A673 (cell line): ENCODE measurements at regions not wholly inside any gene's neighbourhood (a gene's known extent, or its start where the extent isn't known, plus 50 kb on each side); places are given as distances from the start of the nearest gene placed in this dataset.

Experiments
- BruUV-seq: library from RNA; stranded (reverse); fragments of 400-500 nt; replicated peaks from 2 replicates; lab custom pipeline; 2021; lab: Mats Ljungman, UMichigan
- CTCF ChIA-PET: fragments of 300-600 bp; sonication (Branson Sonifier 250); formaldehyde crosslinking; loops from one replicate; lab custom pipeline; 2022; ENCODE audit warnings: antibody characterized with exemption; lab: Charles Lee
- POLR2A ChIA-PET: fragments of 300-600 bp; sonication (Branson Sonifier 250); formaldehyde crosslinking; loops from one replicate; lab custom pipeline; 2022; ENCODE audit warnings: antibody characterized with exemption; ENCODE audit not compliant: low non-redundant PET; lab: Charles Lee
- DNase-seq: peaks from one replicate; pipeline ENCODE4 v3.0.0-alpha.2; 2015; ENCODE audit warnings: low spot score
- H3K27ac ChIP-seq: fragments of 200-600 bp; sonication (generic); 2 replicates; pipeline ENCODE4 v1.5.1; 2016; ENCODE audit warnings: mixed run types, low read depth, mild to moderate bottlenecking, mixed read lengths, antibody characterized with exemption, low read length; ENCODE audit not compliant: poor library complexity, severe bottlenecking
- H3K27me3 ChIP-seq: fragments of 200-600 bp; sonication (generic); replicated peaks from 2 replicates; pipeline ENCODE4 v1.6.1; 2017; ENCODE audit warnings: mixed run types, low read depth, mild to moderate bottlenecking, mixed read lengths, antibody characterized with exemption, low read length; ENCODE audit not compliant: insufficient read depth, poor library complexity
- H3K36me3 ChIP-seq: fragments of 200-600 bp; sonication (generic); 2 replicates; pipeline ENCODE4 v1.6.1; 2016; ENCODE audit warnings: mixed run types, mild to moderate bottlenecking, mixed read lengths, antibody characterized with exemption, low read length; ENCODE audit not compliant: insufficient read depth, poor library complexity, severe bottlenecking
- H3K4me1 ChIP-seq: fragments of 200-600 bp; sonication (generic); 2 replicates; pipeline ENCODE4 v1.6.1; 2017; ENCODE audit warnings: mixed run types, mild to moderate bottlenecking, mixed read lengths, antibody characterized with exemption, low read length; ENCODE audit not compliant: insufficient read depth, poor library complexity, severe bottlenecking
- H3K4me3 ChIP-seq: fragments of 200-600 bp; sonication (generic); 2 replicates; pipeline ENCODE4 v1.5.1; 2016; ENCODE audit warnings: low read depth, mixed run types, mild to moderate bottlenecking, mixed read lengths, low read length; ENCODE audit not compliant: poor library complexity, severe bottlenecking
- H3K9me3 ChIP-seq: fragments of 200-600 bp; sonication (generic); 2 replicates; pipeline ENCODE4 v1.6.1; 2016; ENCODE audit warnings: mixed run types, low read depth, mild to moderate bottlenecking, mixed read lengths, antibody characterized with exemption, low read length; ENCODE audit not compliant: poor library complexity, severe bottlenecking
- CTCF ChIP-seq: fragments of 300-800, 200-600 bp; sonication (generic); conservative IDR thresholded peaks from 2 replicates; pipeline ENCODE4 v1.5.1; 2017; ENCODE audit warnings: low read depth, mild to moderate bottlenecking, antibody characterized with exemption, low read length, moderate library complexity, mixed read lengths
- EZH2 ChIP-seq: fragments of 200-600 bp; sonication (generic); IDR thresholded peaks from 2 replicates; pipeline ENCODE4 v1.6.1; 2017; ENCODE audit warnings: borderline replicate concordance, low read depth, mild to moderate bottlenecking, mixed read lengths, antibody characterized with exemption, low read length; ENCODE audit not compliant: poor library complexity, severe bottlenecking
- intact Hi-C: fragments of 100-400 bp; cut with micrococcal nuclease; formaldehyde crosslinking; loops from one replicate; pipeline ENCODE4 v1.10.0; 2022; ENCODE audit not compliant: unreplicated experiment

GRCh38 chr18:64539847-64540246, 391.0 kb upstream of the LINC00305 start:
- BruUV-seq: no TSS peak
- intact Hi-C loops: no loop called here
- no peaks in the 10 kb centered on the region for H3K4me1 ChIP-seq
- H3K4me3 ChIP-seq: no peak overlapping the region
- no peaks in the 10 kb centered on the region for H3K9me3 ChIP-seq
- POLR2A ChIA-PET: no interaction called here
- TF ChIP-seq EZH2 (no peak), CTCF (no peak)
- H3K27ac ChIP-seq: no peak overlapping the region
- no peaks in the 10 kb centered on the region for H3K27me3 ChIP-seq
- no peak for DNase-seq
- no peaks in the 10 kb centered on the region for H3K36me3 ChIP-seq
- CTCF ChIA-PET: no interaction called here

GRCh38 chr18:64528646-64529045, 379.8 kb upstream of the LINC00305 start:
- intact Hi-C loops: no loop called here
- no peaks in the 10 kb centered on the region for H3K27me3 ChIP-seq
- H3K4me1 ChIP-seq: no peaks in the 10 kb centered on the region
- H3K27ac ChIP-seq: no peak overlapping the region
- no peak overlapping the region for H3K4me3 ChIP-seq
- CTCF ChIA-PET: no interaction called here
- POLR2A ChIA-PET: no interaction called here
- DNase-seq: no peak
- TF ChIP-seq EZH2 (no peak), CTCF (no peak)
- no peaks in the 10 kb centered on the region for H3K36me3 ChIP-seq
- BruUV-seq: no TSS peak
- H3K9me3 ChIP-seq: no peaks in the 10 kb centered on the region

GRCh38 chr18:64519201-64519600, 370.3 kb upstream of the LINC00305 start:
- intact Hi-C loops: no loop called here
- Histone ChIP-seq H3K36me3 (no peaks in the 10 kb centered on the region), H3K4me1 (no peaks in the 10 kb centered on the region), H3K4me3 (no peak overlapping the region), H3K27me3 (no peaks in the 10 kb centered on the region), H3K27ac (no peak overlapping the region), H3K9me3 (no peaks in the 10 kb centered on the region)
- DNase-seq: peak; percentile 21
- no TSS peak for BruUV-seq
- ChIA-PET CTCF (no interaction called here), POLR2A (no interaction called here)
- TF ChIP-seq EZH2: no peak
- TF ChIP-seq CTCF: no peak
